ENCODE measurements at regions not wholly inside any gene's neighbourhood (a gene's known extent, or its start where the extent isn't known, plus 50 kb on each side); places are given as distances from the start of the nearest gene placed in this dataset.

DNA sequence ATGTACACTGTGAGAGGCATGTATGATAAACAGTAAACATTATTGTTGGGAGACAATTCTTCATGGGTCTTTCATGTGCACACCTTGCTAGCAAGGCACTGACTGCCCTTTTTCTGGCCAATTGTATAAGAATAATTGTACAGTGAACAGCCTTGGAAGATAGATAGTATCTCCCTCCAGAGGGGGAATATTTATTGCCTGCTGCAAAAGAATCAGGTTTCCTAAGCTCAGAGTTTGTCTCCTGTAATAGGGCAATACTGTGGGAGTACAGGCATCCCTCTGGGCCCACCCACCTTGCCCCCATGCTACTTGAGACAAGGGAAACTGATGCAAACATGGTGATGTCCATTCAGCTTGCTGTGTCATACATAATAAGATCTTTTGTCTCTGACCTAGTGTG, 442.2 kb downstream of the HDGFL1 start:
- TF ChIP-seq EZH2 (IDR thresholded peaks at IDR 0.05; ENCODE audit: borderline replicate concordance, low read length) = no peak
- TF ChIP-seq, protein P1, sequence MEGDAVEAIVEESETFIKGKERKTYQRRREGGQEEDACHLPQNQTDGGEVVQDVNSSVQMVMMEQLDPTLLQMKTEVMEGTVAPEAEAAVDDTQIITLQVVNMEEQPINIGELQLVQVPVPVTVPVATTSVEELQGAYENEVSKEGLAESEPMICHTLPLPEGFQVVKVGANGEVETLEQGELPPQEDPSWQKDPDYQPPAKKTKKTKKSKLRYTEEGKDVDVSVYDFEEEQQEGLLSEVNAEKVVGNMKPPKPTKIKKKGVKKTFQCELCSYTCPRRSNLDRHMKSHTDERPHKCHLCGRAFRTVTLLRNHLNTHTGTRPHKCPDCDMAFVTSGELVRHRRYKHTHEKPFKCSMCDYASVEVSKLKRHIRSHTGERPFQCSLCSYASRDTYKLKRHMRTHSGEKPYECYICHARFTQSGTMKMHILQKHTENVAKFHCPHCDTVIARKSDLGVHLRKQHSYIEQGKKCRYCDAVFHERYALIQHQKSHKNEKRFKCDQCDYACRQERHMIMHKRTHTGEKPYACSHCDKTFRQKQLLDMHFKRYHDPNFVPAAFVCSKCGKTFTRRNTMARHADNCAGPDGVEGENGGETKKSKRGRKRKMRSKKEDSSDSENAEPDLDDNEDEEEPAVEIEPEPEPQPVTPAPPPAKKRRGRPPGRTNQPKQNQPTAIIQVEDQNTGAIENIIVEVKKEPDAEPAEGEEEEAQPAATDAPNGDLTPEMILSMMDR (IDR thresholded peaks at IDR 0.05; ENCODE audit: low read length) = no peak

All from OCI-LY1 (cell line).